ENCODE measurements at regions not wholly inside any gene's neighbourhood (a gene's known extent, or its start where the extent isn't known, plus 50 kb on each side); places are given as distances from the start of the nearest gene placed in this dataset.

- no peaks in the 10 kb centered on the region for H3K4me1 ChIP-seq
- H3K9ac ChIP-seq = no peak overlapping the region
- no peaks in the 10 kb centered on the region for H3K9me3 ChIP-seq (replicated peaks in 1 of 11)
- no peak overlapping the region for H3K4me3 ChIP-seq
- H3K36me3 ChIP-seq = no peaks in the 10 kb centered on the region
- no peaks in the 10 kb centered on the region for H3K27me3 ChIP-seq
- no peaks in the 10 kb centered on the region for H4K20me1 ChIP-seq
- no peak for TF ChIP-seq Cebpa-rat (IDR thresholded peaks at IDR 0.05)
- H3K27ac ChIP-seq = no peak overlapping the region
- no peak overlapping the region for H3K4me2 ChIP-seq
These were observed 209.5 kb upstream of the ZMIZ1 start for GRCh38 chr10:78859266-78859665.

- H4K20me1 ChIP-seq = no peaks in the 10 kb centered on the region
These were observed 209.0 kb upstream of the ZMIZ1 start for GRCh38 chr10:78859769-78860168.

GRCh38 chr10:78860260-78860914, 208.4 kb upstream of the ZMIZ1 start:
- Histone ChIP-seq H3K9me3 (replicated peaks in 1 of 11) (no peaks in the 10 kb centered on the region), H3K36me3 (no peaks in the 10 kb centered on the region), H3K9ac (no peak overlapping the region), H4K20me1 (no peaks in the 10 kb centered on the region), H3K27me3 (no peaks in the 10 kb centered on the region), H3K27ac (no peak overlapping the region), H3K4me1 (no peaks in the 10 kb centered on the region), H3K4me3 (no peak overlapping the region), H3K4me2 (no peak overlapping the region)
- no peak for TF ChIP-seq Cebpa-rat (IDR thresholded peaks at IDR 0.05)

More at GRCh38 chr10:78859769-78860168, 209.0 kb upstream of the ZMIZ1 start:
- Histone ChIP-seq H3K9ac (no peak overlapping the region), H3K9me3 (replicated peaks in 1 of 11) (no peaks in the 10 kb centered on the region), H3K4me3 (no peak overlapping the region), H3K4me1 (no peaks in the 10 kb centered on the region), H3K36me3 (no peaks in the 10 kb centered on the region), H3K27ac (no peak overlapping the region), H3K4me2 (no peak overlapping the region), H3K27me3 (no peaks in the 10 kb centered on the region)
- TF ChIP-seq Cebpa-rat (IDR thresholded peaks at IDR 0.05) = no peak

- TF ChIP-seq Cebpa-rat (IDR thresholded peaks at IDR 0.05) = no peak
- no peak overlapping the region for H3K27ac ChIP-seq
- H3K9ac ChIP-seq = no peak overlapping the region
- H3K27me3 ChIP-seq = no peaks in the 10 kb centered on the region
- H3K4me2 ChIP-seq = no peak overlapping the region
- H4K20me1 ChIP-seq = no peaks in the 10 kb centered on the region
- no peaks in the 10 kb centered on the region for H3K9me3 ChIP-seq (replicated peaks in 1 of 11)
- H3K4me1 ChIP-seq = no peaks in the 10 kb centered on the region
- no peak overlapping the region for H3K4me3 ChIP-seq
- no peaks in the 10 kb centered on the region for H3K36me3 ChIP-seq
These were observed 207.0 kb upstream of the ZMIZ1 start for GRCh38 chr10:78861529-78862327.

GRCh38 chr10:78862328-78862640, 206.5 kb upstream of the ZMIZ1 start:
- no peaks in the 10 kb centered on the region for H4K20me1 ChIP-seq
- no peak overlapping the region for H3K9ac ChIP-seq
- H3K9me3 ChIP-seq (replicated peaks in 1 of 11) = no peaks in the 10 kb centered on the region
- no peak overlapping the region for H3K4me2 ChIP-seq
- no peak for TF ChIP-seq Cebpa-rat (IDR thresholded peaks at IDR 0.05)
- H3K4me3 ChIP-seq = no peak overlapping the region
- H3K36me3 ChIP-seq = no peaks in the 10 kb centered on the region
- H3K4me1 ChIP-seq = no peaks in the 10 kb centered on the region
- H3K27ac ChIP-seq = no peak overlapping the region
- no peaks in the 10 kb centered on the region for H3K27me3 ChIP-seq

GRCh38 chr10:78863140-78863905, 205.4 kb upstream of the ZMIZ1 start:
- H3K9me3 ChIP-seq (replicated peaks in 1 of 11) = no peaks in the 10 kb centered on the region
- no peak overlapping the region for H3K4me3 ChIP-seq
- no peaks in the 10 kb centered on the region for H3K27me3 ChIP-seq
- no peak for TF ChIP-seq Cebpa-rat (IDR thresholded peaks at IDR 0.05)
- no peak overlapping the region for H3K27ac ChIP-seq
- H3K4me1 ChIP-seq = no peaks in the 10 kb centered on the region
- no peak overlapping the region for H3K9ac ChIP-seq
- H3K4me2 ChIP-seq = no peak overlapping the region
- H3K36me3 ChIP-seq = no peaks in the 10 kb centered on the region
- no peaks in the 10 kb centered on the region for H4K20me1 ChIP-seq

- no peak for TF ChIP-seq Cebpa-rat (IDR thresholded peaks at IDR 0.05)
- Histone ChIP-seq H3K27ac (no peak overlapping the region), H3K9ac (no peak overlapping the region), H4K20me1 (no peaks in the 10 kb centered on the region), H3K4me1 (no peaks in the 10 kb centered on the region), H3K4me3 (no peak overlapping the region), H3K27me3 (no peaks in the 10 kb centered on the region), H3K9me3 (replicated peaks in 1 of 11) (no peaks in the 10 kb centered on the region), H3K36me3 (no peaks in the 10 kb centered on the region), H3K4me2 (no peak overlapping the region)
These were observed 204.9 kb upstream of the ZMIZ1 start for GRCh38 chr10:78863906-78864239.

- Histone ChIP-seq H3K4me1 (no peaks in the 10 kb centered on the region), H3K9ac (no peak overlapping the region), H4K20me1 (no peaks in the 10 kb centered on the region), H3K27me3 (no peaks in the 10 kb centered on the region), H3K4me3 (no peak overlapping the region), H3K4me2 (no peak overlapping the region), H3K27ac (no peak overlapping the region), H3K36me3 (no peaks in the 10 kb centered on the region), H3K9me3 (replicated peaks in 1 of 11) (no peaks in the 10 kb centered on the region)
- TF ChIP-seq Cebpa-rat (IDR thresholded peaks at IDR 0.05) = no peak
These were observed 203.8 kb upstream of the ZMIZ1 start for GRCh38 chr10:78864761-78865537.

GRCh38 chr10:78865538-78865875, 203.3 kb upstream of the ZMIZ1 start:
- H3K4me1 ChIP-seq = no peaks in the 10 kb centered on the region

More at GRCh38 chr10:78865538-78865875, 203.3 kb upstream of the ZMIZ1 start:
- Histone ChIP-seq H3K27ac (no peak overlapping the region), H3K9me3 (replicated peaks in 1 of 11) (no peaks in the 10 kb centered on the region), H3K4me3 (no peak overlapping the region), H3K9ac (no peak overlapping the region), H4K20me1 (no peaks in the 10 kb centered on the region), H3K4me2 (no peak overlapping the region), H3K36me3 (no peaks in the 10 kb centered on the region), H3K27me3 (no peaks in the 10 kb centered on the region)
- TF ChIP-seq Cebpa-rat (IDR thresholded peaks at IDR 0.05) = no peak

All from BLaER1 treated with 17β-estradiol and CSF1 and Interleukin-3, amounts not matched to agents 10 nM and 100 nM (cell line).